Thyroid gland (tissue), 4 donors: ENCODE measurements at regions not wholly inside any gene's neighbourhood (a gene's known extent, or its start where the extent isn't known, plus 50 kb on each side); places are given as distances from the start of the nearest gene placed in this dataset.
"Not testable (repeated sequence)": the region's sequence is repeated elsewhere in the genome, so short reads cannot be mapped to it uniquely, and the experiment has no call there.

Source experiments
- DNase-seq, 2 donors: peaks; one replicate each; pipeline ENCODE4 v3.0.0-alpha.2; 2019
- H3K27ac ChIP-seq, 3 donors: fragments of 200-600 bp; sonication (generic); 1 replicate in 2 of 3; 2 replicates in 1 of 3; pipeline ENCODE4 v1.5.1; 2016 to 2019; ENCODE audit warnings: mild to moderate bottlenecking in 1 of 3, moderate library complexity in 1 of 3
- H3K27me3 ChIP-seq: fragments of 200-600 bp; sonication (generic); one replicate; pipeline ENCODE4 v1.5.1; 2019
- H3K36me3 ChIP-seq, 2 donors: fragments of 200-600 bp; sonication (generic); one replicate each; pipeline ENCODE4 v1.5.1; 2016 to 2019
- H3K4me1 ChIP-seq, 2 donors: fragments of 200-600 bp; sonication (generic); one replicate each; pipeline ENCODE4 v1.5.1; 2017 to 2019
- H3K4me3 ChIP-seq, 3 donors: fragments of 200-600 bp; sonication (generic); replicated peaks in 1 of 3; 1 replicate in 2 of 3; 2 replicates in 1 of 3; pipeline ENCODE4 v1.5.1; 2016; ENCODE audit warnings: mild to moderate bottlenecking in 1 of 3
- H3K9me3 ChIP-seq: fragments of 200-600 bp; sonication (generic); one replicate; pipeline ENCODE4 v1.5.1; 2017
- CTCF ChIP-seq, 6 experiments: fragments of 200-600 bp in 3 of 6; fragments of 450-650 bp in 3 of 6; sonication (generic) in 3 of 6; IDR thresholded peaks; one replicate each; pipeline ENCODE4 v1.5.1; 2016 to 2019; ENCODE audit warnings: antibody characterized with exemption in 6 of 6, mild to moderate bottlenecking in 2 of 6, inconsistent platforms in 1 of 6, moderate library complexity in 1 of 6
- POLR2A ChIP-seq, 2 donors: fragments of 450-650 bp; IDR thresholded peaks; one replicate each; pipeline ENCODE4 v1.6.1; 2017; ENCODE audit warnings: antibody characterized with exemption in 2 of 2, mild to moderate bottlenecking in 2 of 2, moderate library complexity in 1 of 2
- WGBS, 2 donors: methylation state at CpG; one replicate each; pipeline ENCODE4 v1.1.5; 2017; 5-methylcytosine and 5-hydroxymethylcytosine counted together
- intact Hi-C: fragments of 100-400 bp; cut with DNase I; formaldehyde crosslinking; loops from one replicate; pipeline ENCODE4 v1.15.1; 2023

DNA sequence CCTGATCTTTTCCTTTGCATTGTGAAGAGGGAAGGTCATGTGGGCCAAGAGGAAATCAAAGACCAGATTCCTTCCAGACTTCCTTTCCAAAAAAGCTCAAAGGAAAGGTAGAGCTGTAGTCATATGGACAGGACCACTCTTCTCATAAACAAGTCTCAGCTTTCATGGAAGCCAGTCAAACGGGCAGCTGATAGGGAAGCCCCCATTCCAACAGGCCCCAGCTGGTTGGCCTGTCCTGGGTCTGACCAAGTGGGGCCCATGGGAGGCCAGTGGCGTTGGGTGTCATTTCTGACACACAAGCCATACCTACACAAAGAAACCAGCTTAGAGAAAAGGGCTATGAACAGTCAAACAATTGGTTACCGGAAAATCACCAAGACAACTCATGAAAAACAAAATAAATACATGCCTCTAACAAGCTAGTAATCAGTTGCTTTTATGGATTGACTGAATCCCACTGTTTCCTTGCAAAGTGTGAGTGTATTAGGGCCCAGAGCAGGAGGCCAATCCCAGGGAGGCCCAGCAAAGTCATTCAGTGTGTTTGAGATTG, 149.6 kb upstream of the MAMLD1 start:
- WGBS, 2 donors, result 53 to 75% methylated on average over 2 to 3 of the region's 3 CpGs

DNA sequence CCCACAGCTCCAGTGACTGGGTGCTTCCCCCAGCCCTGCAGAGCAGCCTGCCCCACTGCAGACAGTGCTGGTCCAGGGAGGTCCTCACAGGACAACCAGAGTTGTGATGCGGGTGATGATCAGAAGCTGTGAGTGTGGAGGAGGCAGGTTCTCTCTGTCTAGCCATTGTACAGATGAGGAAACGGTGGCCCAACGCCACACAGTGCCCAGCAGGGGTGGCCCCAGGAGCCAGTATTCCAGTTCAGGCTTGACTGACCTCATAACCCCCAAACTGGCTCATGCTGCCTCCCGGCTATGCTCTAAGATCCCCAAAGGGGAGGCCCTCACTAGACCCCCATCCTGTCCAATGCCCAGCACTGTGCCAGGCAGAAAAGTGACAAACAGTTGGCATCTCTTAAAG, 147.1 kb upstream of the MAMLD1 start:
- H3K4me3 ChIP-seq, DNase-seq, intact Hi-C loops, H3K9me3 ChIP-seq, H3K27ac ChIP-seq, H3K27me3 ChIP-seq, H3K4me1 ChIP-seq, H3K36me3 ChIP-seq: not testable (repeated sequence)
- WGBS, 2 donors, result no CpG with 5 or more reads among the region's 4 CpGs

More for the DNA sequence above, 149.6 kb upstream of the MAMLD1 start:
- no peaks in the 10 kb centered on the region for H3K9me3 ChIP-seq
- no peak for TF ChIP-seq POLR2A (IDR thresholded peaks at IDR 0.05)
- TF ChIP-seq CTCF (IDR thresholded peaks at IDR 0.05), result no peak
- H3K4me1 ChIP-seq, result no peaks in the 10 kb centered on the region
- intact Hi-C loops, result no loop called here
- DNase-seq, result no peak
- no peaks in the 10 kb centered on the region for H3K27me3 ChIP-seq
- H3K36me3 ChIP-seq, result no peaks in the 10 kb centered on the region
- H3K27ac ChIP-seq, result no peak overlapping the region
- no peak overlapping the region for H3K4me3 ChIP-seq

- Histone ChIP-seq H3K4me3 (no peak overlapping the region), H3K27ac (no peak overlapping the region), H3K36me3 (no peaks in the 10 kb centered on the region), H3K27me3 (no peaks in the 10 kb centered on the region), H3K4me1 (no peaks in the 10 kb centered on the region), H3K9me3 (no peaks in the 10 kb centered on the region)
- WGBS, 2 donors, result 81 to 90% methylated on average over 5 to 6 of the region's 6 CpGs
- TF ChIP-seq CTCF (IDR thresholded peaks at IDR 0.05) (no peak), POLR2A (IDR thresholded peaks at IDR 0.05) (no peak)
- DNase-seq, result no peak
- intact Hi-C loops, result no loop called here
Observed at GRCh38 chrX:150216716-150217115, 146.4 kb upstream of the MAMLD1 start.

DNA sequence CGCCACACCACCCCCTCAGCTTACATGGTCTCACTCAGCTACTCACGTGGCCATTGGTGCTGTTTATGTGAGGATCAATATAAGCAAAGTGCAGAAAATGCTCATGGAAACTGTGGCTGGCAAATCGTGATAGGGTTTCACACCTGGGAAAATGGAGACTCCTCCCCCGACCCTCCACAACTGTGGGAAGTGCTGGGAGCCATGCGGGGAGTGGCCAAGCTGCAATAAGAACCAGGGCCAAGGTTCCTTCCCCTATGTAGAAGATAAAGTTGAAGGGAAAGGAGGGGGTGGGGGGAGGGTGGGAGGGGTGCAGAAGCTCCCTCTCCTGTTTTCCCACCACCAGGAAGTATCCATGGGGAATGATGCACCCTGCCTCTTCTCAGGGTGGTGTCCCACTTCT, 145.5 kb upstream of the MAMLD1 start:
- intact Hi-C loops, result no loop called here
- no peak for DNase-seq
- H3K36me3 ChIP-seq, result no peaks in the 10 kb centered on the region
- no peaks in the 10 kb centered on the region for H3K9me3 ChIP-seq
- H3K27me3 ChIP-seq, result no peaks in the 10 kb centered on the region
- H3K4me3 ChIP-seq, result no peak overlapping the region
- 65 to 75% methylated on average over 3 to 5 of the region's 5 CpGs for WGBS, 2 donors
- no peak overlapping the region for H3K27ac ChIP-seq
- no peaks in the 10 kb centered on the region for H3K4me1 ChIP-seq
- TF ChIP-seq POLR2A (IDR thresholded peaks at IDR 0.05), result no peak
- TF ChIP-seq CTCF (IDR thresholded peaks at IDR 0.05), result no peak

DNA sequence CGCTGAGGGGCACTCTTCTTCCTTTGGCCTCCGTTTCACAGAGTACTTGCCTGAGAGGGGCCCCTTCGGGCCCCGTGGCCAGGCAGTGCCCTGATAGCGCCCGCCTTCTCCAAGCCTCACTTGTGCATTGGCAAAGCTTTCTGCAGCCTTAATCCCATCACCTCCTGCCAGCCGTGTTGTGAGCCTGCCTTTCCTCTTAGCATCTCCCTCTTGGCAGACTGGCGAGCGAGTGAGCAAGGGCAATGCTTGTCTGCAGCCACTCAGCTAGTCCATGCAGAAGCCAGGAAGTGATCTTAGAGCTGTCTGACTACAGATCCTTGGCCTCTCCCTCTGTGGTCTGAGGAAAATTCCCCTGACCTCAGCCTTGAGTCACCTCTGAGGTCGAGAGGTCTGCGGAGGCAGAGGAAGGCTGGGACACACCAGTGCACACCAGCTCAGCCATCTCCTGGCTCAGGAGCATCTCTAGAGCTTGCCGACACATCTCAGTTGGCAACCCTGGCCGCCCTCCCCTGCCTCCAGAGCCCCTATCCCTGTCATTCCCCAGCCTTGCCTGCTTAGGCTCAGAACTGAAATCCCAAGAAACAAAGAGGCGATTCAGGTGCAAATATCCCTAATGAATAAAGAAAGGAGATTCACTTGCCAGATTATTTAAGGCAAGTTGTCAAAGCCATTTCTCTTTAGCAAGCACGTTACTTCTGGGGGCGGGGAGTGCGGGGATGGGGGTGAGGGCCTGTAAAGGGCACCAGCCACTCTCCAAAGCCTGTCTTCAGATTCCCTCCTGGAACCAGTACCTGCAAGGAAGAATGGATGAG, 143.5 kb upstream of the MAMLD1 start:
- Histone ChIP-seq H3K27me3 (no peaks in the 10 kb centered on the region), H3K9me3 (no peaks in the 10 kb centered on the region), H3K27ac (no peak overlapping the region), H3K4me3 (no peak overlapping the region), H3K4me1 (no peaks in the 10 kb centered on the region), H3K36me3 (no peaks in the 10 kb centered on the region)
- intact Hi-C loops, result no loop called here
- TF ChIP-seq POLR2A (IDR thresholded peaks at IDR 0.05), result no peak
- no peak for TF ChIP-seq CTCF (IDR thresholded peaks at IDR 0.05)
- WGBS, 2 donors, result 73 to 77% methylated on average over 6 to 13 of the region's 17 CpGs
- no peak for DNase-seq
